HepG2 (cell line): ENCODE measurements at regions not wholly inside any gene's neighbourhood (a gene's known extent, or its start where the extent isn't known, plus 50 kb on each side); places are given as distances from the start of the nearest gene placed in this dataset.

Experiments used
- ATAC-seq: fragments of 200-7000 bp; cut with Tn5 transposase; 3 replicates; pipeline ENCODE4 v1.9.1; 2020; ENCODE audit warnings: mild to moderate bottlenecking, moderate library complexity
- BruUV-seq: library from RNA; stranded (reverse); fragments of 400-500 nt; replicated peaks from 2 replicates; lab custom pipeline; 2021; lab: Mats Ljungman, UMichigan
- CTCF ChIA-PET: fragments of 300-600 bp; formaldehyde crosslinking; extraction: SDS; loops from one replicate; lab custom pipeline; 2021; ENCODE audit warnings: low total read pairs, inconsistent platforms, low intra/inter-chr PET ratio; lab: Yijun Ruan, JAX
- POLR2A ChIA-PET: fragments of 350-600 bp; sonication (Branson Sonifier 250); formaldehyde crosslinking; loops from one replicate; lab custom pipeline; 2020; ENCODE audit warnings: antibody characterized with exemption, inconsistent platforms; lab: Yijun Ruan, JAX
- DNase-seq: peaks from one replicate; pipeline ENCODE4 v3.0.0-alpha.2; 2015; ENCODE audit warnings: low spot score
- FAIRE-seq: peaks from 3 replicates; lab custom pipeline; 2011; peaks lifted over from hg19 to GRCh38; lab: Jason Lieb, UNC
- H2AFZ ChIP-seq: one replicate; pipeline ENCODE4 v1.6.1; 2011; ENCODE audit warnings: low read length, inconsistent platforms
- H3K27ac ChIP-seq: fragments of 300-600 bp; 3 replicates; pipeline ENCODE4 v1.8.0; 2011; ENCODE audit warnings: mixed run types, mild to moderate bottlenecking, mixed read lengths, low read length, inconsistent platforms; ENCODE audit not compliant: insufficient read depth; ENCODE audit errors: extremely low read length
- H3K27me3 ChIP-seq, 2 experiments: fragments of 200-600 bp in 1 of 2; 2 replicates in 1 of 2; 3 replicates in 1 of 2; pipeline versions ENCODE4 v1.6.0 to v1.8.0; 2011; ENCODE audit warnings: low read length in 2 of 2, mild to moderate bottlenecking in 2 of 2, moderate library complexity in 2 of 2, inconsistent platforms in 1 of 2; ENCODE audit not compliant: insufficient read depth in 2 of 2, control insufficient read depth in 1 of 2
- H3K36me3 ChIP-seq, 2 experiments: fragments of 200-600 bp in 1 of 2; replicated peaks in 1 of 2; 2 replicates in 1 of 2; 3 replicates in 1 of 2; pipeline versions ENCODE4 v1.5.1 to v1.8.0; 2011; ENCODE audit warnings: low read length in 2 of 2, inconsistent platforms in 1 of 2; ENCODE audit not compliant: insufficient read depth in 2 of 2, control insufficient read depth in 1 of 2
- H3K4me1 ChIP-seq: 2 replicates; pipeline ENCODE4 v1.5.1; 2012; ENCODE audit warnings: low read length, inconsistent platforms; ENCODE audit not compliant: insufficient read depth
- H3K4me2 ChIP-seq: 2 replicates; pipeline ENCODE4 v1.6.0; 2011; ENCODE audit warnings: low read depth, low read length, inconsistent platforms
- H3K4me3 ChIP-seq, 3 experiments: fragments of 200-600 bp in 1 of 3; sonication (generic), shearing (Covaris generic) in 1 of 3; replicated peaks in 1 of 3; 2 replicates each; pipeline ENCODE4 v1.5.1; 2011 to 2016; ENCODE audit warnings: low read length in 3 of 3, inconsistent platforms in 2 of 3, low read depth in 2 of 3, mild to moderate bottlenecking in 2 of 3, control low read depth in 1 of 3, mixed read lengths in 1 of 3; ENCODE audit not compliant: insufficient read depth in 1 of 3
- H3K79me2 ChIP-seq: one replicate; pipeline ENCODE4 v1.6.1; 2011; ENCODE audit warnings: low read length, inconsistent platforms; ENCODE audit not compliant: insufficient read depth
- H3K9ac ChIP-seq: 2 replicates; pipeline ENCODE4 v1.6.0; 2011; ENCODE audit warnings: mild to moderate bottlenecking, low read depth, low read length, inconsistent platforms; ENCODE audit not compliant: insufficient read depth
- H3K9me3 ChIP-seq: 2 replicates; pipeline ENCODE4 v1.5.1; 2012; ENCODE audit warnings: mild to moderate bottlenecking, low read length
- H4K20me1 ChIP-seq: 2 replicates; pipeline ENCODE4 v1.6.0; 2011; ENCODE audit warnings: inconsistent platforms, mild to moderate bottlenecking, low read length, moderate library complexity; ENCODE audit not compliant: insufficient read depth
- ATF1 ChIP-seq: IDR thresholded peaks from 2 replicates; pipeline ENCODE4 v1.6.1; 2016; ENCODE audit warnings: mild to moderate bottlenecking, control low read depth
- HES4 ChIP-seq: sonication (generic); formaldehyde crosslinking; IDR thresholded peaks from 2 replicates; pipeline ENCODE4 v1.9.0; 2021; ENCODE audit warnings: mild to moderate bottlenecking, missing genetic modification reagents, borderline replicate concordance
- JUND ChIP-seq: sonication (generic); formaldehyde crosslinking; IDR thresholded peaks from 2 replicates; pipeline ENCODE4 v1.8.0; 2022; ENCODE audit warnings: mild to moderate bottlenecking, missing genetic modification reagents
- NR2F2 ChIP-seq: IDR thresholded peaks from 2 replicates; pipeline ENCODE4 v1.6.1; 2012; ENCODE audit warnings: low read depth, inconsistent platforms, borderline replicate concordance
- PCBP1 ChIP-seq: fragments of 200-400 bp; formaldehyde crosslinking; IDR thresholded peaks from 2 replicates; pipeline ENCODE4 v1.6.1; 2017; ENCODE audit warnings: mild to moderate bottlenecking, low read depth, low read length, borderline replicate concordance
- SIX1 ChIP-seq: sonication (generic); formaldehyde crosslinking; IDR thresholded peaks from 2 replicates; pipeline ENCODE4 v1.4.0; 2020; ENCODE audit warnings: missing genetic modification reagents, borderline replicate concordance
- SMAD1 ChIP-seq: sonication (generic); formaldehyde crosslinking; IDR thresholded peaks from 2 replicates; pipeline ENCODE4 v1.4.0; 2020; ENCODE audit warnings: missing genetic modification reagents, low read depth, mild to moderate bottlenecking, borderline replicate concordance
- TRIM24 ChIP-seq: sonication (generic); formaldehyde crosslinking; IDR thresholded peaks from 2 replicates; pipeline ENCODE4 v1.8.0; 2022; ENCODE audit warnings: mild to moderate bottlenecking, missing genetic modification reagents
- ZFX ChIP-seq: sonication (generic); formaldehyde crosslinking; IDR thresholded peaks from 2 replicates; pipeline ENCODE4 v1.4.0; 2020; ENCODE audit warnings: mild to moderate bottlenecking, low read depth, missing genetic modification reagents, moderate library complexity
- ZNF264 ChIP-seq: sonication (generic); formaldehyde crosslinking; IDR thresholded peaks from 2 replicates; pipeline ENCODE4 v1.4.0; 2020; ENCODE audit warnings: missing genetic modification reagents
- ZNF317 ChIP-seq: sonication (generic); formaldehyde crosslinking; IDR thresholded peaks from 2 replicates; pipeline ENCODE4 v1.5.0; 2020; ENCODE audit warnings: mild to moderate bottlenecking, missing genetic modification reagents
- ZNF567 ChIP-seq: sonication (generic); formaldehyde crosslinking; IDR thresholded peaks from 2 replicates; pipeline ENCODE4 v1.8.1; 2023; ENCODE audit warnings: mild to moderate bottlenecking, missing genetic modification reagents, borderline replicate concordance
- ZNF768 ChIP-seq: sonication (generic); formaldehyde crosslinking; IDR thresholded peaks from 2 replicates; pipeline ENCODE4 v1.4.0; 2020; ENCODE audit warnings: missing genetic modification reagents
- ZNF850 ChIP-seq: sonication (generic); formaldehyde crosslinking; conservative IDR thresholded peaks from 2 replicates; pipeline ENCODE4 v1.9.0; 2021; ENCODE audit warnings: mild to moderate bottlenecking, missing genetic modification reagents
- ZSCAN31 ChIP-seq: sonication (generic); formaldehyde crosslinking; IDR thresholded peaks from 2 replicates; pipeline ENCODE4 v1.5.0; 2020; ENCODE audit warnings: low read depth, mild to moderate bottlenecking, missing genetic modification reagents
- ZZZ3 ChIP-seq: sonication (generic); formaldehyde crosslinking; IDR thresholded peaks from 2 replicates; pipeline ENCODE4 v1.4.0; 2020; ENCODE audit warnings: missing genetic modification reagents, mild to moderate bottlenecking, borderline replicate concordance
- WGBS: methylation state at CpG from one replicate; pipeline ENCODE4 v1.1.6; 2017; ENCODE audit warnings: low lambda C conversion rate; 5-methylcytosine and 5-hydroxymethylcytosine counted together
- in situ Hi-C: cut with HindIII; loops from 2 replicates; pipeline ENCODE4 v1.10.0; 2017; ENCODE audit warnings: low pct_unique_long_range_greater_than_20kb; ENCODE audit not compliant: extremely low pct_ligation_motif_present
- intact Hi-C: fragments of 100-400 bp; cut with micrococcal nuclease; formaldehyde crosslinking; loops from one replicate; pipeline ENCODE4 v1.10.0; 2022; ENCODE audit not compliant: unreplicated experiment
- TF ChIP-seq, protein P1 (sequence below): sonication (generic); formaldehyde crosslinking; conservative IDR thresholded peaks from 2 replicates; pipeline ENCODE4 v1.4.0; 2020; ENCODE audit warnings: missing genetic modification reagents
- TF ChIP-seq, protein P2 (sequence below): sonication (generic); formaldehyde crosslinking; IDR thresholded peaks from 2 replicates; pipeline ENCODE4 v1.4.0; 2020; ENCODE audit warnings: missing genetic modification reagents

DNA sequence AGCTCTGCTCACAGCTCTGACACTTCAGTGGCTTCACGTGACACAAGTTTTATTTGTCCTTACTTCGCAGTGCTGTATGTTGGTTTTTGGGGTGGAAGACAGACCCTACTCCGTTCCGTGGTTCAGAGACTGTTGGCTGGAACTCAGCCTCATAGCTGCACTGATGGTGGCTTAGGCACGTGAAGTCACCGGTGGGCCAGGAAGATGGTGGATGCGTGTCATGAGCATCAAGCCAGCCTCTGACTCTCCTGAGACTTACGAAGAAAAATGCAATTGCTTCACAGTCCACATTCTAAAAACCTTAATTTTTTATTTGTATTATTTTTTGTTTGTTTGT lies 161.4 kb upstream of the SOX1 start:
- Histone ChIP-seq H2AFZ (no peak overlapping the region), H3K9me3 (no peaks in the 10 kb centered on the region), H3K36me3 (no peaks in the 10 kb centered on the region), H3K4me3 (no peak overlapping the region), H4K20me1 (no peaks in the 10 kb centered on the region), H3K9ac (no peak overlapping the region), H3K4me2 (no peak overlapping the region), H3K27me3 (peaks cover 4 to 41% of the 10 kb centered on the region in 2 experiments; a peak in 3 of 5 replicates), H3K79me2 (no peaks in the 10 kb centered on the region), H3K4me1 (no peaks in the 10 kb centered on the region), H3K27ac (no peak overlapping the region)
- intact Hi-C loops (no loop called here), in situ Hi-C loops (no loop called here)
- WGBS, result 57% methylated on average over 7 of the region's 8 CpGs
- TF ChIP-seq ZFX (CRISPR knock-in tag) (no peak), ZNF264 (CRISPR knock-in tag) (no peak), SIX1 (CRISPR knock-in tag) (no peak), NR2F2 (no peak), ATF1 (CRISPR knock-in tag) (no peak), ZNF317 (CRISPR knock-in tag) (no peak), SMAD1 (CRISPR knock-in tag) (no peak), TRIM24 (no peak)
- TF ChIP-seq, protein P1, sequence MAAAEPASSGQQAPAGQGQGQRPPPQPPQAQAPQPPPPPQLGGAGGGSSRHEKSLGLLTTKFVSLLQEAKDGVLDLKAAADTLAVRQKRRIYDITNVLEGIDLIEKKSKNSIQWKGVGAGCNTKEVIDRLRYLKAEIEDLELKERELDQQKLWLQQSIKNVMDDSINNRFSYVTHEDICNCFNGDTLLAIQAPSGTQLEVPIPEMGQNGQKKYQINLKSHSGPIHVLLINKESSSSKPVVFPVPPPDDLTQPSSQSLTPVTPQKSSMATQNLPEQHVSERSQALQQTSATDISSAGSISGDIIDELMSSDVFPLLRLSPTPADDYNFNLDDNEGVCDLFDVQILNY (CRISPR knock-in tag), result no peak
- ATAC-seq, result no peak
- no peak for FAIRE-seq
- POLR2A ChIA-PET, result no interaction called here
- no TSS peak for BruUV-seq
- CTCF ChIA-PET, result no interaction called here
- no peak for DNase-seq

DNA sequence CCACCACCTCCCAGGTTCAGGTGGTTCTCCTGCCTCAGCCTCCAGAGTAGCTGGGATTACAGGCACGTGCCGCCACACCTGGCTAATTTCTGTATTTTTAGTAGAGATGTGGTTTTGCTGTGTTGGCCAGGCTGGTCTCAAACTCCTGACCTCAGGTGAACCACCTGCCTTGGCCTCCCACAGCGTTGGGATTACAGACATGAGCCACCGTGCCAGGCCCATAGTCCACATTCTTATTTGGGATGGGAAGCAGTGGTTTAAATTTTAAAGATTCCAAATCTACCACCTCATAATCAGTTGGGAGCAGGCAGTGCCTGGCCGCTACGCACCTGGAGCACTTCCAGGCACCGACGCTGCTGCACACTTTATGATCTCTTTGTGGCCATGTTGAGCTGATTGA lies 160.6 kb upstream of the SOX1 start:
- CTCF ChIA-PET, result no interaction called here
- H3K9ac ChIP-seq, result no peak overlapping the region
- DNase-seq, result no peak
- no peaks in the 10 kb centered on the region for H3K9me3 ChIP-seq
- no peak overlapping the region for H3K4me2 ChIP-seq
- POLR2A ChIA-PET, result no interaction called here
- no peak overlapping the region for H2AFZ ChIP-seq
- H3K4me1 ChIP-seq, result no peaks in the 10 kb centered on the region
- ATAC-seq, result no peak
- H3K79me2 ChIP-seq, result no peaks in the 10 kb centered on the region
- no peaks in the 10 kb centered on the region for H3K36me3 ChIP-seq
- in situ Hi-C loops, result no loop called here
- peaks cover 3 to 42% of the 10 kb centered on the region in 2 experiments; a peak in 3 of 5 replicates for H3K27me3 ChIP-seq
- 67% methylated on average over 8 of the region's 8 CpGs for WGBS
- intact Hi-C loops, result no loop called here
- no peak overlapping the region for H3K27ac ChIP-seq
- no peaks in the 10 kb centered on the region for H4K20me1 ChIP-seq
- H3K4me3 ChIP-seq, result no peak overlapping the region
- FAIRE-seq, result no peak
- no TSS peak for BruUV-seq
- TF ChIP-seq JUND (no peak), ZZZ3 (CRISPR knock-in tag) (no peak), ZNF850 (no peak), PCBP1 (no peak), ZSCAN31 (CRISPR knock-in tag) (no peak), HES4 (CRISPR knock-in tag) (no peak), ZNF768 (CRISPR knock-in tag) (no peak), ZNF567 (no peak)
- TF ChIP-seq, protein P2, sequence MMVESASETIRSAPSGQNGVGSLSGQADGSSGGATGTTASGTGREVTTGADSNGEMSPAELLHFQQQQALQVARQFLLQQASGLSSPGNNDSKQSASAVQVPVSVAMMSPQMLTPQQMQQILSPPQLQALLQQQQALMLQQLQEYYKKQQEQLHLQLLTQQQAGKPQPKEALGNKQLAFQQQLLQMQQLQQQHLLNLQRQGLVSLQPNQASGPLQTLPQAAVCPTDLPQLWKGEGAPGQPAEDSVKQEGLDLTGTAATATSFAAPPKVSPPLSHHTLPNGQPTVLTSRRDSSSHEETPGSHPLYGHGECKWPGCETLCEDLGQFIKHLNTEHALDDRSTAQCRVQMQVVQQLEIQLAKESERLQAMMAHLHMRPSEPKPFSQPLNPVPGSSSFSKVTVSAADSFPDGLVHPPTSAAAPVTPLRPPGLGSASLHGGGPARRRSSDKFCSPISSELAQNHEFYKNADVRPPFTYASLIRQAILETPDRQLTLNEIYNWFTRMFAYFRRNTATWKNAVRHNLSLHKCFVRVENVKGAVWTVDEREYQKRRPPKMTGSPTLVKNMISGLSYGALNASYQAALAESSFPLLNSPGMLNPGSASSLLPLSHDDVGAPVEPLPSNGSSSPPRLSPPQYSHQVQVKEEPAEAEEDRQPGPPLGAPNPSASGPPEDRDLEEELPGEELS (CRISPR knock-in tag), result no peak
